ENCODE measurements at regions not wholly inside any gene's neighbourhood (a gene's known extent, or its start where the extent isn't known, plus 50 kb on each side); places are given as distances from the start of the nearest gene placed in this dataset.
"Not testable (repeated sequence)": the region's sequence is repeated elsewhere in the genome, so short reads cannot be mapped to it uniquely, and the experiment has no call there.

DNA sequence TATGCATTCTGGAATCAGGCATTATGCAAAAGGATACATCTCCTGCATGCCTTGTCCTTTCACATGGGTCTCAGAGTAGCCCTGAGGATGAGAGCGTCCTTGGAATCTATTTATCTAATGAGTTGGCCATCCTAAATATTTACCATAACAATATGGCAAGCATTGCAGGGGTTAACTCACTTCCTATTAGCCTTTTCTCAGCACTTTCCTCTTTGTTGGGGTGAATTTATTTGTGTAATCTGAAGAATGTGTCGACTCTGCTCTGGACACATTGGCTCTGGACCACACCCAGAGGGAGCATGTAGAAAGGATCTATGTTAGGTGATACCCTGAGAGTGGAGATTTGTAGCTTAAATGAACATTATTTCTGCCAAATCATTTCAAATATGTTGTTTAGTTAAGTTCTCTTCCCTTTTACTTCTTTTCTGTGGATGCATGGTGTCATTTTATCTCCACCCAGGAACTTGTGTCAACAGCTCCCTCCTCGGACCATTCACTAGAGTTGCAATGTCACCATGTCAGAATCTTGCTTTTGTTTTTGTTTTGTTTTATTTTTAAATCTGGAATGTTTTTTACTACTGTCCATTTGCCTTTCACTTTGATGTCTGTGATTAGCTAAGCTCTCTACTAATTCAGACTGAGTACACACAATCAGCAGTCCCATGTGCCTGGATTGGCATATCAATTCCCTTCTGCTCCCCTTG, 757.0 kb upstream of the MMS22L start:
- no peak for DNase-seq

DNA sequence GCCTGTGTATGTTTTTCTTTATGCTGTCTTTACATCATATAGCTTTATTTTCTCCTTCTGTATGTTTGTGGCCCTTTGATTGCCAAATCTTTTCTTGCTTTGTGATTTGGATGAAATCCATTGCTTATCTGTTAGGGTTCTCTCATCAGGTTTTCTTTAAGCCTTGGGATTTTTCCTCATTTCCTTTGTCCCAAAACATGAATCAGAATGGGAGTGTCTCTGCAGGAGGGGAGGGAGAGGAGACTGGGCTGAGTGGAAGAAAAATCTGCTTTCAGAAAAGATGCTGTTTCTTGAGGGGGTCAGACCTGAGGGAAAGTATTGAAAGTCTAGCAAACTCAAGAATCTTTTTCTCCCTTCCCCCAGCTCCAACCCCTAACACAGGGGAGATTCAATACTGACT, 758.0 kb upstream of the MMS22L start:
- no peak for DNase-seq

DNA sequence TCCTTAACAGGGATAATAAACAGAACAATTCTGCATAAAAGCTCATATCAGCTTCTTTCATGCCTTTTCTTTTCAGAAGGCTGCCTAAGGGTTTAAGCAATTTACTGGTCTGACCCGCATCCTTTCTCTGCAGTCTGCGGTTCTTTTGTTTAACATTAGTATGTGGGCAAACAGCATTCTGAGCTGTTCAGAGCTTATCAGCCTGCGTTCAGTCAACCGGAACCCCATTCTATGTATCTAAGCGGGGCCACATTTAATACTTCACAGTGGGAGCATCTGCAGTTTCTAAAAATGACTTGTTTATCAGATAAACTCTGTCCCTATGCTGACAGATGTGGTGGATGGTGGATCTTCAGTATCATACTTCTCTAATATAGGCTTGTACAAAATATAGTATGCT, 758.9 kb upstream of the MMS22L start:
- no peak for DNase-seq

DNA sequence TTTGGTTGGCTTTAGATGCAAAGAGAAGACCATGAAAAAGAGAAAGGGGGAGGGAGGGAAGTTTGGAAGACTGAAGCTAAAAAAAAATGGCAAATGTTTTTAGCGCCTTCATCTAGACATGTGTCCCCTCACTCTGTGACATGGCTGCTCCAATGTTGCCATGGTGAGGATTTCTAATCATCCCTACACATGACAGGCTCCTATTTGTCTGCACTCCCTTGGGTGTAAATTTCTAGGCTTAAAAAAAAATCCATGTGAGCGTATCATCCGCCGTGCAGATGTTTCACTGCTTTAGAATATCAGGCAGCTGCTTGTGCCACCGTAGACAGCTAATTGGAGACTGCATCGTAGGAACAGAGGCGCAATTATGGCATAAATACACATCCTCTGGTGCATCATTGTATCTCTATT, 761.1 kb upstream of the MMS22L start:
- no peak for DNase-seq

DNA sequence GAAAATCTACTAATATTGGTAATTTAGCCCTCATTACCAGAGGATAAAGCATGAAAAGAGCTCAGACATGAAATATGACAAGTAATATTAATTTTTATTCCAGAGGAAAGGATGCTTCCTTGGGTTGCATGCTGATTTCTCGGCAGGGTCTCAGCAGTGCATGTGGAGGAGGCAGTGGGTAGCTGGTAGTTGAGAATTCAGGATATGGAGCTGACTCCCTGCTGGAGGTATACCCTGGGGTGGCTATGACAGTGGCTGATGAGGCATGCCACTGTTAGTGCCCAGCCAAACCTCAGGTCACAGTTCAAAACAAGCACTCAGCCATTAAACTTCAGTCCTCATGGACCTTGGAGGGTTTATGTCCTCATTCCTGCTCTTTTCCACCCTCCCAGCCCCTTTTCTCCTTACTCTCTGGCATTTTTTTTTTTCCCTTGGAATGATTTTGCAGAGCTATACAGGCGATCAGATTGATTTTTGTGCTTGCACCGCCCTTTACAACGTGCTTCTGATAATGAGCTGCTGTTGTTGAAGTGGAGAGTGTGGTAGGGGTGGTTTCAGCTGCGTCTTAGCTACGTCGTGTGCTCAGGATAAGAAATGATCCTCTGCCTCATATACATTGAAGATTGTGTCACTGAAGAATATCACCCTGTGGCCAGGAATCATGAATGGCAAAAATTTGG, 761.9 kb upstream of the MMS22L start:
- DNase-seq = no peak

GRCh38 chr6:98047164-98047563, 764.1 kb upstream of the MMS22L start:
- no peak for DNase-seq

GRCh38 chr6:98047871-98048270, 764.9 kb upstream of the MMS22L start:
- no peak for DNase-seq

GRCh38 chr6:98054453-98054852, 771.4 kb upstream of the MMS22L start:
- no peak for DNase-seq

DNA sequence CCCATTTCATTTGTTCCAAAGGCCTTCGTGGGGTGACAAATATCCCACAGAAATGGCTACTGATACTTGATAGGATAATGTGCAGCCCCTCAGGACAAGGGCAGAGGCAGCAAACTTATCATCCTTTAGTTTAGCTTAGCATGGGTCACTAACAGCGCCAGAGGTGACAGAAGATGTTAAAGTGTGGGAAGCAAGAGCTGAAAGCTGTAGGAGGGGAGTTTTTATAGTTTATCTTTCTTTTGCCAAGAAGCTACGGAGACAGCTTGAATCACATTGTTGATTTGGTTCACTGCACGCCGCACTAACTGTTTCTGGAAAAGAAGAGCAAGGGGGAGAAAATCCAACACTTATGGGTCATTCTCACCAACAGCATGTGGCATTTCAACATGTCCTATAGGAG, 773.9 kb upstream of the MMS22L start:
- no peak for DNase-seq

- no peak for DNase-seq
These were observed 767.0 kb upstream of the POU3F2 start for GRCh38 chr6:98067375-98067774.

DNA sequence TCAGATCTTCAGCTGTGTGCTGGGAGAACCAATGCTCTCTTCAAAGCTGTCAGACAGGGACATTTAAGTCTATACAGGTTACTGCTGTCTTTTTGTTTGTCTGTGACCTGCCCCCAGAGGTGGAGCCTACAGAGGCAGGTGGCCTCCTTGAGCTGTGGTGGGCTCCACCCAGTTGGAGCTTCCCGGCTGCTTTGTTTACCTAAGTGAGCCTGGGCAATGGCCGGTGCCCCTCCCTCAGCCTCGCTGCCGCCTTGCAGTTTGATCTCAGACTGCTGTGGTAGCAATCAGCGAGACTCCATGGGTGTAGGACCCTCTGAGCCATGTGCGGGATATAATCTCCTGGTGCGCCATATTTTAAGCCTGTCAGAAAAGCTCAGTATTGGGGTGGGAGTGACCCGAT, 745.8 kb upstream of the POU3F2 start:
- DNase-seq = not testable (repeated sequence)

DNA sequence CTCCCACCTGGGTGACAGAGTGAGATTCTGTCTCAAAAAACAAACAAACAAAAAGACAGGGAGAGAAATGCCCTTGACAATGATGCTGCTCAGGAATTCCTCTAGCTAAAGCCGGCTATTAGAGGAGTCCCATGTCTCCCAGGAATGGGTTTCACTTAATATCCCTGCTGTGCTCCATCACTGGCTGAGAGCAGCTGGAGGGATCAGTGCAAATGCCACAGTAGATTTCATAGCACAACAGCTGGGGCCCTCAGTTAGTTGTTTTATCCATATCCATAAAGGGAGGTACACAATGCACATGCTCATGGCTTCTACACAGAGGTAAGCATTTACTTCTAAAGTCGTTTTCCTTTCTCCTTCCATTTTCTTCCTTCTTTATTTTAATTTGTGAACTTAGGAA, 742.0 kb upstream of the POU3F2 start:
- DNase-seq = no peak

DNA sequence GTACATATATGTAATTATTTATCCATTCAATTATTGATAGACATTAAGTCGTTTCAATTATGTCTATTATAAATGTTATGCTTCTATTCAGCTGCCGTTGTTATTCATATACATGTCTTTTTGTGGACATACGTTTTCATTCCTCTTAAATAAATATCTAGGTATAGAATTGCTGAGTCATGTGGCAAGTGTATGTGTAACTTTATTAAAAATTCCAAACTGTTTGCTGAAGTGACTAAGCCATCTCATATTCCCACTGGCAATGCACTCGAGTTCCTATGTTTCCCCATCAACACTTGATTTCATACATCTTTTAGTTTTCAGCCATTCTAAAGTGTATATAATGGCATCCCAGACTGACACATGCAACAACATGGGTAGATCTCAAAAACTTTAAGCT, 739.7 kb upstream of the POU3F2 start:
- no peak for DNase-seq

DNA sequence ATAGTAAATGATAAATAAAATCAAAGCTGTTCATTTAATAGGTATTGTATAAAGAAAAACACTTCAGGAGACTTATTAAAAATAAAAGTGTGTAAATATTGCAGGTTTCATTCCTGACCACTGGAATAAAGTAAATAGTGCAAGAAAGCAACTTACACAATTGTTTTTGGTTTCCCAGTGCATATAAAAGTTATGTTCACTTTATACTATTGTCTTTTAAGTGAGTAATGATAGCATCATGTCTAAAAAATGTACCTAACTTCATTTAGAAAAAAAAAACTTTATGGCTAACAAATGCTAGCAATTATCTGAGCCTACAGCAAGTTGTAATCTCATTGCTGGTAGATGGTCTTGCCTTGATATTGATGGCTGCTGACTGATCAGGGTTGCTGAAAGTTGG, 726.6 kb upstream of the POU3F2 start:
- DNase-seq = no peak

- no peak for DNase-seq
These were observed 717.9 kb upstream of the POU3F2 start for GRCh38 chr6:98116455-98116854.

DNA sequence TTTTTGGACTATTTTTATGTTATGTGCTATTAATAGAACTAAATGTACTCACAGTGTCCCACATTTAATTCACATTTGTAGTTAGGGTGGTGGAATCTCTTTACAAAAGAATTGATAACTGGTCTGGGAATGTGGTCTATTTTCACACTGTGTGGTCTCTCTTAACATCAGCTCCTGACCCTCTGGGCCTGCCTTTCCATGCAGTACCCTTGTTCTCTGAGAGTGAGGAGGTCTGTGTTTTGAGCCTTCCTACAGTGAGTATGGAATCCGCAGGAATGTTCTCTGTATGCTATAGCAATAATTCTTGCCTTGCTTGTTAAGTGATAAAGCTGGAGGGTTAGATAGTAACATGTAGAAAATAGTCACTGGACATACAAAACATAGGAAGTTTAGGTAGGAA, 717.3 kb upstream of the POU3F2 start:
- DNase-seq = no peak

DNA sequence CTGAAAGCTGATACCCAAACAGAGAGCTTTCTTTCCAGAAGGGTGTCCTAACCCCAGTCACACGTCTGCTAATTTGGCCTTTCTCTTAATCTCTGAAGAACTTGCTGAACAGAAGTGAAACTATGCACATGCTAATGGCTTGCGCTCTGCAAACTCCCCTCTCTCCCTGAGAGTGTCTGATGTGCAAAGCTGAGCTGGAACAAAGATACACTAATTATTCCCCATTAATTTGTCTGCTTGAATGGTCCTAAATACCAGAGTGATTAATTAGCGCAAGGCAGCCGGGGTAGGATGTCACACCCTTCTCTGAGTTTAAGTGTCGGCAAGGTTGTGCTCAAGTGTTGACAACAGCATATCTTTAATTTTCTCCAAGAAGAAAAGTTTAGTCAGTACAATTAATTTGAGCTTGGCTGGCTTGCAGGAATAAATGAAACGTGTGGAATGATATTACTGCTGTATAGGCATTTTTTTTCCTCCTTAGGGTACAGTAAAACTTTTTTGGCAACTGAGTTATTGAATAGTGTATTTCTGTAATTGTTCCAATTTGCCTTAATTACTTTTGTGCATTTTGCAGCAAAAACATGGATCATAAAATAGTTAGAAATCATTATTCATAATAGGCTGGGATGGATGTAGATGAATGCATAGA, 715.9 kb upstream of the POU3F2 start:
- no peak for DNase-seq

GRCh38 chr6:98124171-98124570, 710.2 kb upstream of the POU3F2 start:
- DNase-seq = no peak

DNA sequence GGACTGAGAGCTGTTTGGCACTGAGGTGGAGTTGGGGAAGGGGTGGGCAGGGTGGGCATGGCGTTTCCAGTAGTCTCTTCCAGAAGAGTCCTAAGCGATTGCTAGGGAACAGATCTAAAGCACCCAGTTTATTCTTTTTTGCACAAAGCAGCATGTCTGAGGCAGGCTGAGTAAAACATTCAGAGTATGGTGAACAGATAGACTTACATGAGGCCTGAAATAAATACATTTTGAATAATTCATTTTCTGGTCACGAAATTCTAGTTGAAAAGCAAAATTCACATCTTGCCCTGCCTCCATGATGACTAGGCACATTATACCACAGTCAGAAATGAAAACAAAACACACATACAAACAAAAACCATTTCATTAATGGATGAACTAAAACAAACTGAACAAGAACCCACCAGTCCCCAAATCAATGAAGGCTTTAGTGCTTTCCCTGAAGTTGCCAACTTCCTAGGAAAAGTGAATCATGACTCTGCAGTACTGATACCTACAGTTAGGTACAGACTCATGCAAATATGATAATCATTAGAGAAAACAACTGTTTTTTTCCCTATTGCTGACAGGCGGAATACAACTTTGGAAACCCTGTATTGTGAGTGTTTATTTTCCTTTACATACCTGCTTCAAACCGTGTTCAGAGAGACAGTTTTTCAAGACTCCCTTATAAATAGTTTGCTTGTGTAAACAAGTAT, 702.9 kb upstream of the POU3F2 start:
- no peak for DNase-seq

GRCh38 chr6:98136333-98136732, 698.0 kb upstream of the POU3F2 start:
- DNase-seq = no peak

DNA sequence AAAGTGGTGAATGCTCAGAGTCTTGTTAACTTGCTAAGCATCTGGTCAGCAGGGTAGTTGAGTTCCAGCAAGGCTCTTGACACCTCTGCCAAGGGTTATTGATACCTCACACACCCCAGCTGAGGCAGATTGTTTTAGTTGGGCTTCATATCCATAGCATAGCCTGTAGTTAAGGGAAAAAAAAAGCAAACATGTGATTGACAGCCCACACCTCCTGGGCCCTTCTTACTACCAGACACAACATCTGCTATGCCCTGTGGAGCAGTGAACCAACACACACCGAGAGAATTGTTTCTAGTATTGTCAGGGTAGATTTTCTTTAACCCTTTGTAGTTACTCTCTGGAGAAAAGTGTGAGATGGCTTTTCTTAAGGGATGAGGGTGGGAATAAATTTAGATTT, 697.0 kb upstream of the POU3F2 start:
- DNase-seq = no peak

DNA sequence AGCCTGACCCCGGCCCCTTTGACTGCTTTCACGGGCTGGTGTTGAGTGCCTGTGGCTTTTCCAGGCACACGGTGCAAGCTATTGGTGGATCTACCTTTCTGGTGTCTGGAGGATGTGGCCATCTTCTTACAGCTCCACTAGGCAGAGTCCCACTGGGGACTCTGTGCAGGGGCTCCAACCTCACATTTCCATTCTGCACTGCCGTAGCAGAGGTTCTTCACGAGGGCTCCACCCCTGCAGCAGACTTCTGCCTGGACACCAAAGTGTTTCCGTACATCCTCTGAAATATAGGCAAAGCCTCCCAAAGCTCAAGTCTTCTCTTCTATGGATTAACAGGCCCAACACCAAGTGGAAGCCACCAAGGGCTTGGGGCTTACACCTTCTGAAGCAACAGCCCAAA, 691.5 kb upstream of the POU3F2 start:
- no peak for DNase-seq

GRCh38 chr6:98146656-98147055, 687.7 kb upstream of the POU3F2 start:
- DNase-seq = no peak

DNA sequence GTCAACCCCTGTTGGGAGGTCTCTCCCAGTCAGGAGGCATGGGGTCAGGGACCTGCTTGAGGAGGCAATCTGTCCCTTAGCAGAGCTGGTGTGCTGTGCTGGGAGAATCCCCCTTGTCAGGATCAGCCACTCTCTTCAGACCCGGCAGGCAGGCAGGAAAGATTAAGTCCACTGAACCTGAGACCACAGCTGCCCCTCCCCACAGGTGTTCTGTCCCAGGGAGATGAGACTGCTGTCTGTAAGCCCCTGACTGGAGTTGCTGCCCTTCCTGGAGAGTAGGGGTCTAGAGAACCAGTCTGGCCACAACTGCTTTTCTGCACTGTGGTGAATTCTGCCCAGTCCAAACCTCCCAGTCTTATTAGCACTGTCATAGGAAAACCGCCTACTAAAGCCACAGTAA, 677.8 kb upstream of the POU3F2 start:
- no peak for DNase-seq
